ENCODE measurements at regions not wholly inside any gene's neighbourhood (a gene's known extent, or its start where the extent isn't known, plus 50 kb on each side); places are given as distances from the start of the nearest gene placed in this dataset.

GRCh38 chr7:156025675-156026074, 213.4 kb upstream of the SHH start:
- TF ChIP-seq CTCF (IDR thresholded peaks at IDR 0.05) = no peak
- TF ChIP-seq POLR2AphosphoS5 (IDR thresholded peaks at IDR 0.05) = no peak
